Tibial nerve (tissue), 4 donors: ENCODE measurements at regions not wholly inside any gene's neighbourhood (a gene's known extent, or its start where the extent isn't known, plus 50 kb on each side); places are given as distances from the start of the nearest gene placed in this dataset.

ENCODE experiments used
- DNase-seq, 2 donors: peaks; one replicate each; pipeline ENCODE4 v3.0.0-alpha.2; 2019; ENCODE audit warnings: low spot score in 2 of 2
- H3K27ac ChIP-seq, 4 donors: fragments of 200-600 bp; sonication (generic) in 3 of 4; one replicate each; pipeline ENCODE4 v1.5.1; 2017 to 2019; ENCODE audit warnings: mild to moderate bottlenecking in 1 of 4
- H3K27me3 ChIP-seq, 2 donors: fragments of 200-600 bp; sonication (generic) in 1 of 2; one replicate each; pipeline versions ENCODE4 v1.5.1 to v1.6.0; 2017 to 2019
- H3K36me3 ChIP-seq, 3 donors: fragments of 200-600 bp; sonication (generic); one replicate each; pipeline ENCODE4 v1.5.1; 2018 to 2019
- H3K4me1 ChIP-seq, 4 donors: fragments of 200-600 bp; sonication (generic) in 3 of 4; one replicate each; pipeline ENCODE4 v1.5.1; 2017 to 2019
- H3K4me3 ChIP-seq, 4 donors: fragments of 200-600 bp; sonication (generic) in 3 of 4; one replicate each; pipeline ENCODE4 v1.5.1; 2017 to 2019; ENCODE audit warnings: mild to moderate bottlenecking in 1 of 4, moderate library complexity in 1 of 4
- H3K9me3 ChIP-seq, 4 donors: fragments of 200-600 bp; sonication (generic) in 3 of 4; one replicate each; pipeline ENCODE4 v1.5.1; 2017 to 2019
- CTCF ChIP-seq, 5 experiments: fragments of 200-600 bp in 3 of 5; fragments of 450-650 bp in 2 of 5; sonication (generic) in 3 of 5; IDR thresholded peaks; one replicate each; pipeline ENCODE4 v1.5.1; 2016 to 2019; ENCODE audit warnings: antibody characterized with exemption in 5 of 5, mild to moderate bottlenecking in 3 of 5, moderate library complexity in 2 of 5
- EP300 ChIP-seq, 2 donors: sonication (generic); formaldehyde crosslinking; IDR thresholded peaks; one replicate each; pipeline ENCODE4 v1.6.1; 2017; ENCODE audit warnings: antibody characterized with exemption in 2 of 2, mild to moderate bottlenecking in 1 of 2
- POLR2A ChIP-seq, 2 donors: fragments of 450-650 bp; IDR thresholded peaks; one replicate each; pipeline ENCODE4 v1.6.1; 2017; ENCODE audit warnings: antibody characterized with exemption in 2 of 2, mild to moderate bottlenecking in 2 of 2, moderate library complexity in 2 of 2
- WGBS, 2 donors: methylation state at CpG; one replicate each; pipeline ENCODE4 v1.1.5; 2018; 5-methylcytosine and 5-hydroxymethylcytosine counted together

GRCh38 chr5:4128994-4129393 is 533.4 kb downstream of the IRX1 start:
- Histone ChIP-seq H3K4me3 (no peak overlapping the region), H3K9me3 (peaks cover 0 to 18% (median 0%) of the 10 kb centered on the region in 4 donors), H3K27ac (no peak overlapping the region), H3K36me3 (no peaks in the 10 kb centered on the region), H3K27me3 (no peaks in the 10 kb centered on the region), H3K4me1 (no peaks in the 10 kb centered on the region)
- TF ChIP-seq CTCF (IDR thresholded peaks at IDR 0.05) (no peak), EP300 (IDR thresholded peaks at IDR 0.05) (no peak), POLR2A (IDR thresholded peaks at IDR 0.05) (no peak)
- 87 to 88% methylated on average over 9 of the region's 9 CpGs for WGBS, 2 donors
- no peak for DNase-seq

- Histone ChIP-seq H3K4me1 (no peaks in the 10 kb centered on the region), H3K9me3 (peaks cover 0 to 18% (median 0%) of the 10 kb centered on the region in 4 donors), H3K4me3 (no peak overlapping the region), H3K27me3 (no peaks in the 10 kb centered on the region), H3K36me3 (no peaks in the 10 kb centered on the region), H3K27ac (no peak overlapping the region)
- no peak for DNase-seq
- TF ChIP-seq POLR2A (IDR thresholded peaks at IDR 0.05) = no peak
- no peak for TF ChIP-seq EP300 (IDR thresholded peaks at IDR 0.05)
- TF ChIP-seq CTCF (IDR thresholded peaks at IDR 0.05) = no peak
- 83 to 90% methylated on average over 7 of the region's 7 CpGs for WGBS, 2 donors
Observed at GRCh38 chr5:4129523-4129922, 533.9 kb downstream of the IRX1 start.

- Histone ChIP-seq H3K27ac (no peak overlapping the region), H3K27me3 (no peaks in the 10 kb centered on the region), H3K36me3 (no peaks in the 10 kb centered on the region), H3K9me3 (peaks cover 0 to 17% (median 0%) of the 10 kb centered on the region in 4 donors), H3K4me1 (no peaks in the 10 kb centered on the region), H3K4me3 (no peak overlapping the region)
- TF ChIP-seq EP300 (IDR thresholded peaks at IDR 0.05) (no peak), POLR2A (IDR thresholded peaks at IDR 0.05) (no peak), CTCF (IDR thresholded peaks at IDR 0.05) (no peak)
- DNase-seq = no peak
- 30 to 32% methylated on average over 3 of the region's 3 CpGs for WGBS, 2 donors
Observed at GRCh38 chr5:4130819-4131218, 535.2 kb downstream of the IRX1 start.

- H3K4me3 ChIP-seq = no peak overlapping the region
- TF ChIP-seq EP300 (IDR thresholded peaks at IDR 0.05) (no peak), POLR2A (IDR thresholded peaks at IDR 0.05) (no peak), CTCF (IDR thresholded peaks at IDR 0.05) (no peak)
- H3K36me3 ChIP-seq = no peaks in the 10 kb centered on the region
- H3K9me3 ChIP-seq = peaks cover 0 to 3% (median 0%) of the 10 kb centered on the region in 4 donors
- no peaks in the 10 kb centered on the region for H3K4me1 ChIP-seq
- no peak overlapping the region for H3K27ac ChIP-seq
- 34 to 52% methylated on average over 7 of the region's 7 CpGs for WGBS, 2 donors
- no peak for DNase-seq
- H3K27me3 ChIP-seq = no peaks in the 10 kb centered on the region
Observed at GRCh38 chr5:4137781-4138180, 542.1 kb downstream of the IRX1 start.

- H3K9me3 ChIP-seq = peaks cover 0 to 13% (median 0%) of the 10 kb centered on the region in 4 donors
- WGBS, 2 donors = 44 to 45% methylated on average over 6 of the region's 6 CpGs
- DNase-seq = no peak
- H3K4me1 ChIP-seq = no peaks in the 10 kb centered on the region
- H3K36me3 ChIP-seq = no peaks in the 10 kb centered on the region
- no peaks in the 10 kb centered on the region for H3K27me3 ChIP-seq
- TF ChIP-seq CTCF (IDR thresholded peaks at IDR 0.05) (no peak), EP300 (IDR thresholded peaks at IDR 0.05) (no peak), POLR2A (IDR thresholded peaks at IDR 0.05) (no peak)
- no peak overlapping the region for H3K4me3 ChIP-seq
- H3K27ac ChIP-seq = no peak overlapping the region
Observed at GRCh38 chr5:4142842-4143241, 547.2 kb downstream of the IRX1 start.
